GM12892 (cell line): ENCODE measurements at regions not wholly inside any gene's neighbourhood (a gene's known extent, or its start where the extent isn't known, plus 50 kb on each side); places are given as distances from the start of the nearest gene placed in this dataset.

Source experiments
- DNase-seq: peaks from one replicate; pipeline ENCODE4 v3.0.0; 2011; ENCODE audit not compliant: insufficient read length
- FAIRE-seq: peaks from 2 replicates; lab custom pipeline; 2011; peaks lifted over from hg19 to GRCh38; lab: Jason Lieb, UNC
- POLR2A ChIP-seq: IDR thresholded peaks from 2 replicates; pipeline ENCODE4 v1.6.1; 2011; ENCODE audit warnings: low read depth, low read length, control low read depth
- POLR2AphosphoS5 ChIP-seq: IDR thresholded peaks from 2 replicates; pipeline ENCODE4 v1.6.1; 2011; ENCODE audit warnings: low read depth, low read length, control low read depth
- TAF1 ChIP-seq: IDR thresholded peaks from 2 replicates; pipeline ENCODE4 v1.6.1; 2011; ENCODE audit warnings: low read depth, mild to moderate bottlenecking, control low read depth, low read length, borderline replicate concordance

GRCh38 chr1:186620566-186621350 is 59.5 kb downstream of the PTGS2 start:
- DNase-seq, result no peak
- TF ChIP-seq POLR2AphosphoS5, result no peak
- no peak for TF ChIP-seq POLR2A
- no peak for TF ChIP-seq TAF1
- no peak for FAIRE-seq

GRCh38 chr1:186618401-186619170 is 61.6 kb downstream of the PTGS2 start:
- peak; percentile 98 for FAIRE-seq

GRCh38 chr1:186617926-186618325 is 62.3 kb downstream of the PTGS2 start:
- no peak for DNase-seq
- TF ChIP-seq POLR2AphosphoS5 (no peak), TAF1 (no peak), POLR2A (no peak)
- no peak for FAIRE-seq

More at GRCh38 chr1:186618401-186619170, 61.6 kb downstream of the PTGS2 start:
- TF ChIP-seq POLR2AphosphoS5 (no peak), POLR2A (no peak), TAF1 (no peak)
- peak; percentile 40 for DNase-seq

- no peak for DNase-seq
- no peak for TF ChIP-seq POLR2AphosphoS5
- TF ChIP-seq TAF1, result no peak
- no peak for TF ChIP-seq POLR2A
- no peak for FAIRE-seq
These were observed 63.7 kb downstream of the PTGS2 start for GRCh38 chr1:186616511-186616910.

- no peak for DNase-seq
- FAIRE-seq, result no peak
- no peak for TF ChIP-seq TAF1
- no peak for TF ChIP-seq POLR2A
- TF ChIP-seq POLR2AphosphoS5, result no peak
These were observed 64.9 kb downstream of the PTGS2 start for GRCh38 chr1:186615332-186615731.

GRCh38 chr1:186611156-186611555 is 69.1 kb downstream of the PTGS2 start:
- FAIRE-seq (peak; percentile 9), DNase-seq (no peak)
- no peak for TF ChIP-seq POLR2A
- TF ChIP-seq POLR2AphosphoS5, result no peak
- TF ChIP-seq TAF1, result no peak

GRCh38 chr1:186609183-186609582 is 71.0 kb downstream of the PTGS2 start:
- no peak for TF ChIP-seq TAF1
- TF ChIP-seq POLR2AphosphoS5, result no peak
- no peak for TF ChIP-seq POLR2A
- DNase-seq (no peak), FAIRE-seq (no peak)

GRCh38 chr1:186605762-186606350 is 74.4 kb downstream of the PTGS2 start:
- DNase-seq (no peak), FAIRE-seq (peak; percentile 90)
- TF ChIP-seq TAF1 (no peak), POLR2AphosphoS5 (no peak), POLR2A (no peak)

GRCh38 chr1:186595969-186596368 is 84.3 kb downstream of the PTGS2 start:
- TF ChIP-seq POLR2AphosphoS5 (no peak), TAF1 (no peak), POLR2A (no peak)
- FAIRE-seq (no peak), DNase-seq (no peak)

- FAIRE-seq (no peak), DNase-seq (no peak)
- TF ChIP-seq POLR2AphosphoS5, result no peak
- no peak for TF ChIP-seq TAF1
- TF ChIP-seq POLR2A, result no peak
These were observed 101.8 kb downstream of the PTGS2 start for GRCh38 chr1:186578325-186579016.

GRCh38 chr1:186577633-186578032 is 102.6 kb downstream of the PTGS2 start:
- no peak for FAIRE-seq
- no peak for DNase-seq
- TF ChIP-seq POLR2A (no peak), POLR2AphosphoS5 (no peak), TAF1 (no peak)

GRCh38 chr1:186577216-186577615 is 103.0 kb downstream of the PTGS2 start:
- FAIRE-seq, result no peak
- DNase-seq, result no peak
- no peak for TF ChIP-seq POLR2A
- TF ChIP-seq POLR2AphosphoS5, result no peak
- TF ChIP-seq TAF1, result no peak
